Colonic mucosa (tissue), 4 donors: ENCODE measurements at regions not wholly inside any gene's neighbourhood (a gene's known extent, or its start where the extent isn't known, plus 50 kb on each side); places are given as distances from the start of the nearest gene placed in this dataset.

Source experiments
- DNase-seq: peaks from one replicate; pipeline ENCODE4 v3.0.0-alpha.2; 2020
- H3K27ac ChIP-seq: fragments of 200-600 bp; one replicate; pipeline ENCODE4 v1.8.0; 2021
- H3K27me3 ChIP-seq: fragments of 200-600 bp; one replicate; pipeline ENCODE4 v1.8.0; 2021
- H3K36me3 ChIP-seq: fragments of 200-600 bp; one replicate; pipeline ENCODE4 v1.8.0; 2021
- H3K4me1 ChIP-seq: fragments of 200-600 bp; one replicate; pipeline ENCODE4 v1.8.0; 2021; ENCODE audit warnings: mild to moderate bottlenecking
- H3K4me3 ChIP-seq: fragments of 200-600 bp; one replicate; pipeline ENCODE4 v1.8.0; 2021
- H3K9ac ChIP-seq, 2 donors: one replicate each; pipeline ENCODE4 v1.7.0; 2013; ENCODE audit warnings: control low read depth in 2 of 2, low read depth in 2 of 2, low read length in 2 of 2
- H3K9me3 ChIP-seq: fragments of 200-600 bp; one replicate; pipeline ENCODE4 v1.8.0; 2021
- intact Hi-C: fragments of 100-400 bp; cut with DNase I; formaldehyde crosslinking; loops from one replicate; pipeline ENCODE4 v1.14.1; 2022
- TF ChIP-seq, protein P1 (sequence below): fragments of 200-600 bp; IDR thresholded peaks from one replicate; pipeline ENCODE4 v1.8.0; 2022; ENCODE audit warnings: antibody characterized with exemption, mild to moderate bottlenecking
- donor health status: healthy.
- donor health status: DM: no; HTN: no; CAD: no.
- donor health status: DM: no; HTN: no; CAD: no.

DNA sequence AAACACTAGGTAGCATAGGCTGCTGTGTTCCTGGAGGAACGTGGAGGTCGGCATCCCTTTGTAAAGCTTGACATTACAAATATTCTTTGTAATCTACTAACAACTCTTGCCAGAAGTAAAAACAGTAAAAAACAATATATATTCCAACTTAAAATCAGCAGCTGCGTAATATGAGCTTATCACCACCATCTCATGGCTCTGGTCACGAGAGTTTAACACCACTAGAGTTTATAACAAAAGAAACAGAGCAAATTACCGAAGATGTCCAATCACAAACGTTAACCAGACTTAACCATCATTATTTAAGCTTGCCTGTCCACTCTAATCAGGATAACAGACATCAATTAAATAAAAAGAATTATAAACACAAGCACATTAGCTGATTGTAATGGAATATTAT is 236.7 kb downstream of the PCDH7 start:
- H3K4me3 ChIP-seq, result no peak overlapping the region
- no peaks in the 10 kb centered on the region for H3K36me3 ChIP-seq
- no peaks in the 10 kb centered on the region for H3K4me1 ChIP-seq
- no peaks in the 10 kb centered on the region for H3K27me3 ChIP-seq
- TF ChIP-seq, protein P1, sequence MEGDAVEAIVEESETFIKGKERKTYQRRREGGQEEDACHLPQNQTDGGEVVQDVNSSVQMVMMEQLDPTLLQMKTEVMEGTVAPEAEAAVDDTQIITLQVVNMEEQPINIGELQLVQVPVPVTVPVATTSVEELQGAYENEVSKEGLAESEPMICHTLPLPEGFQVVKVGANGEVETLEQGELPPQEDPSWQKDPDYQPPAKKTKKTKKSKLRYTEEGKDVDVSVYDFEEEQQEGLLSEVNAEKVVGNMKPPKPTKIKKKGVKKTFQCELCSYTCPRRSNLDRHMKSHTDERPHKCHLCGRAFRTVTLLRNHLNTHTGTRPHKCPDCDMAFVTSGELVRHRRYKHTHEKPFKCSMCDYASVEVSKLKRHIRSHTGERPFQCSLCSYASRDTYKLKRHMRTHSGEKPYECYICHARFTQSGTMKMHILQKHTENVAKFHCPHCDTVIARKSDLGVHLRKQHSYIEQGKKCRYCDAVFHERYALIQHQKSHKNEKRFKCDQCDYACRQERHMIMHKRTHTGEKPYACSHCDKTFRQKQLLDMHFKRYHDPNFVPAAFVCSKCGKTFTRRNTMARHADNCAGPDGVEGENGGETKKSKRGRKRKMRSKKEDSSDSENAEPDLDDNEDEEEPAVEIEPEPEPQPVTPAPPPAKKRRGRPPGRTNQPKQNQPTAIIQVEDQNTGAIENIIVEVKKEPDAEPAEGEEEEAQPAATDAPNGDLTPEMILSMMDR, result no peak
- intact Hi-C loops, result no loop called here
- no peak overlapping the region for H3K9ac ChIP-seq
- no peak overlapping the region for H3K27ac ChIP-seq
- H3K9me3 ChIP-seq, result no peaks in the 10 kb centered on the region
- no peak for DNase-seq

DNA sequence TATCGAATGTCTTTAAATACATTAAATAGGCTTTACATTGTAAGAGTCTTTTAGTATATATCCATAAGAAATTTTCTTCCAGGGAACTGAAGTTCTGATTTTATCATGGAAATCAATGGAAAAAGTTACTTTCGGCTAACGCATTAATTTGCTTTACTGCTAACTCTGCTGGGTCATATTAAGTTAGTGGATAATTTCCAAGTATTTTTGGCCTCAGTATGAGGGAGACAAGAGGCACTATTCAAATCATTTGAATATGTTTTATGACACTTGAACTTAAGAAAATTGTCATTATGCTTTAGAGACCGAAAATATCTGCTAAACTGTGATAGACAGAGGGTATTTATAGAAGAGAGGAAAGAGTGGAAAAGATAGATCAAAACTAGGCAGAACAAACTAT is 237.5 kb downstream of the PCDH7 start:
- Histone ChIP-seq H3K9ac (no peak overlapping the region), H3K27me3 (no peaks in the 10 kb centered on the region), H3K36me3 (no peaks in the 10 kb centered on the region), H3K9me3 (no peaks in the 10 kb centered on the region), H3K4me1 (no peaks in the 10 kb centered on the region), H3K4me3 (no peak overlapping the region), H3K27ac (no peak overlapping the region)
- no peak for DNase-seq
- TF ChIP-seq, protein P1, result no peak
- intact Hi-C loops, result no loop called here

DNA sequence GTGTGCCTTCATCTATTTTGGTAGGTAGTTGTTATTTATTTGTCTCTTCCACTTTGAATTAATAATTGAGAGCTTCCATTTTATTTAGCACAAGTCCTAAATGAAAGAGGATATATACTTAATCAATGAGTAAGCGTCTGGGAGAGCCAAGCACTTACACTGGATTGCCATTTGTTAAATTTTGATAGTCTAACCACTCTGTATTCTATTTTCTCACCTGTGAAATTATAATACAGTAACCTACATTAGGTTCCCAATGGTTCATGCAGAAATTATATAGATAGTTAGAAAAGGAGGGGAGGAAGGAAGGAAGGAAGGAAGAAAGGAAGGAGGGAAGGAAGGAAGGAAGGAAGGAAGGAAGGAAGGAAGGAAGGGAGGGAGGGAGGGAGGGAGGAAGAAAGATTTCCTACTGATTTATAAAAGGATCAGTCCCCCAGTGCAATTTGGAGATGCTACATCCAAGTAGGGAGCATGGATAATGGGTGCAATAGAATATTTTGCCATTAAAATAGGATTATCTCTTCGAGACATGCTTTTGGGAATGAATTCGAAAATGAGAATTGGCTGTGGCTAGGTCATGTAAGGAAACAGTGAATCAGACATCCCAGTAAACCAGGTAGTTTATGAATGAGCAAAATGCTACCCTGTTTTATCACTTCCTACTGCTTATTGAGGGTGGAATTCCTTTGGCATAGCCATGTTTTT is 239.8 kb downstream of the PCDH7 start:
- H3K9ac ChIP-seq, result no peak overlapping the region
- H3K4me1 ChIP-seq, result no peaks in the 10 kb centered on the region
- H3K36me3 ChIP-seq, result no peaks in the 10 kb centered on the region
- TF ChIP-seq, protein P1, result no peak
- DNase-seq, result no peak
- intact Hi-C loops, result no loop called here
- no peaks in the 10 kb centered on the region for H3K27me3 ChIP-seq
- no peak overlapping the region for H3K4me3 ChIP-seq
- H3K27ac ChIP-seq, result no peak overlapping the region
- no peaks in the 10 kb centered on the region for H3K9me3 ChIP-seq

DNA sequence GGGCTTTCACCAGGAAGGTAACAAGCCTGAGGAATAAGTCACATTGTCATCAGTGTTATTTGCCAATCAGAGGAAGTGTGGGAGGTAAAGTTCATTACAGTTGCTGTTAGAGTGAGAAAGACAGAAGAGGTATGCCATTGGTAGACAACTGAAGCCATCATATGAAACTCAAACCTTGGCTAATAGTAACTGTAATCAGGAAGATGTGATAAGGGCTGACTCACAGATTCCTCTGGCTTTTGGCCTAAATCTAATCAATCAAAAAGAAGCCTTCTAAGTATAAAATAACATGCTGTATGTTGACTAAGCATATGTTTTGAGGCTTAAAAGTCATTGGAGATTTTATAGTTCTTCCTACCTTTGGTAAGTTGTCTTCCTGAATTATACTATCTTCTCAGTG is 242.8 kb downstream of the PCDH7 start:
- Histone ChIP-seq H3K9me3 (no peaks in the 10 kb centered on the region), H3K27ac (no peak overlapping the region), H3K4me3 (no peak overlapping the region), H3K36me3 (no peaks in the 10 kb centered on the region), H3K27me3 (no peaks in the 10 kb centered on the region), H3K9ac (no peak overlapping the region), H3K4me1 (no peaks in the 10 kb centered on the region)
- DNase-seq, result no peak
- intact Hi-C loops, result no loop called here
- TF ChIP-seq, protein P1, result no peak

DNA sequence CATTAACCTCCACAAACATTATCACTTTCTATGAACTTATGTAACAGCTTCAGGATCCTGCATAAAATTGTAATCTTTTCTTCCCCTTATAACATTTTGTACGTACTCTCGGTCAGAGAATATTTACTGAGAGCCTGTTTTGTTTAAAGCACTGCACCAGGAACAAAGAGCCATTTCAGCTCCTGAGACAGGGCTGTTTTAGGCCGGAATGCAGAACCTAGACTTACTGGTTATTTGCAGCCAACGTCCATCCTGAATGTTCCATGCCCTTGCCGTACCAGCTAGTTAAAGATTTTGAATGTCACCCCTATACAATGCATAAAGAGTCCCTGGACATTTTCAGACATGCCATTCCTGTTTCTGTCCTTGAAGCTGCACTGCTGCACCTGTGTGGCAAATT is 248.8 kb downstream of the PCDH7 start:
- TF ChIP-seq, protein P1, result no peak
- DNase-seq, result no peak
- intact Hi-C loops, result no loop called here

More for the DNA sequence above, 248.8 kb downstream of the PCDH7 start:
- H3K36me3 ChIP-seq, result no peaks in the 10 kb centered on the region
- H3K27ac ChIP-seq, result no peak overlapping the region
- no peaks in the 10 kb centered on the region for H3K27me3 ChIP-seq
- no peak overlapping the region for H3K4me3 ChIP-seq
- no peaks in the 10 kb centered on the region for H3K9me3 ChIP-seq
- no peaks in the 10 kb centered on the region for H3K4me1 ChIP-seq
- no peak overlapping the region for H3K9ac ChIP-seq
